Nephron progenitor cell (in vitro differentiated cells): ENCODE measurements at regions not wholly inside any gene's neighbourhood (a gene's known extent, or its start where the extent isn't known, plus 50 kb on each side); places are given as distances from the start of the nearest gene placed in this dataset.

Experiments
- DNase-seq: peaks from one replicate; pipeline ENCODE4 v3.0.0; 2021
- H3K27ac Mint-ChIP-seq: 2 replicates; pipeline ENCODE4 v1.8.0; 2021; ENCODE audit warnings: mild to moderate bottlenecking, moderate library complexity, mixed read lengths
- H3K27me3 Mint-ChIP-seq: 2 replicates; pipeline ENCODE4 v1.8.0; 2021; ENCODE audit warnings: mild to moderate bottlenecking, low read depth, mixed read lengths; ENCODE audit not compliant: poor library complexity
- H3K36me3 Mint-ChIP-seq: 2 replicates; pipeline ENCODE4 v1.8.0; 2021; ENCODE audit warnings: low read depth, mixed read lengths
- H3K4me1 Mint-ChIP-seq: 2 replicates; pipeline ENCODE4 v1.8.0; 2021; ENCODE audit warnings: mixed read lengths
- H3K4me3 Mint-ChIP-seq: 2 replicates; pipeline ENCODE4 v1.8.0; 2021; ENCODE audit warnings: mild to moderate bottlenecking, moderate library complexity, mixed read lengths
- H3K9me3 Mint-ChIP-seq: 2 replicates; pipeline ENCODE4 v1.8.0; 2021; ENCODE audit warnings: mild to moderate bottlenecking, moderate library complexity, mixed read lengths
- CTCF ChIP-seq: fragments of 200-600 bp; sonication (generic); IDR thresholded peaks from 2 replicates; pipeline ENCODE4 v1.5.0; 2021; ENCODE audit warnings: antibody characterized with exemption

- no peak for DNase-seq
- H3K36me3 Mint-ChIP-seq, result no peaks in the 10 kb centered on the region
- H3K9me3 Mint-ChIP-seq, result no peaks in the 10 kb centered on the region
- peaks cover 43% of the 10 kb centered on the region for H3K4me1 Mint-ChIP-seq
- TF ChIP-seq CTCF, result no peak
- H3K27me3 Mint-ChIP-seq, result no peaks in the 10 kb centered on the region
- no peak overlapping the region for H3K4me3 Mint-ChIP-seq
- peak overlapping the region; percentile 56 for H3K27ac Mint-ChIP-seq
Measured at GRCh38 chr6:126764671-126765070, 353.8 kb upstream of the RSPO3 start.

DNA sequence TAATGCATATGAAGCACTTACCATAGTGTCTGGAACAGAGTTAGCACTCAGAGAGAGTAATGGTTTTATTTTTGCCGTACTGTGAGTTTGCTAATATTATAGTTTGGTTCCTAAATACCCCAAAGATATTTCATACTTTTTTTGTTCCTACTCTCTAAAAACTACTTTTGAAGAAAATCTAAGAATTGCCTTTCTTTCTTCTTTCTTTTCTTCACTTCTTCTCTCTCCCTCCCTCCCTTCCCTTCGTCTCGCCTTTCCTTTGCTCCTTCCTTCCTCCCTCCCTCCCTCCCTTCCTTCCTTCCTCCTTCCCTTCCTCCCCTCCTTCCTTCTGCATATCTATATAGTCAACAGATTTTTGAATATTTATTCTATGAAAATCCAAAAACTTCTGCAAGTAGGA is 351.7 kb upstream of the RSPO3 start:
- H3K4me3 Mint-ChIP-seq, result no peak overlapping the region
- H3K9me3 Mint-ChIP-seq, result no peaks in the 10 kb centered on the region
- DNase-seq, result no peak
- TF ChIP-seq CTCF, result no peak
- H3K27ac Mint-ChIP-seq, result no peak overlapping the region
- no peaks in the 10 kb centered on the region for H3K36me3 Mint-ChIP-seq
- H3K27me3 Mint-ChIP-seq, result no peaks in the 10 kb centered on the region
- H3K4me1 Mint-ChIP-seq, result peaks cover 51% of the 10 kb centered on the region

DNA sequence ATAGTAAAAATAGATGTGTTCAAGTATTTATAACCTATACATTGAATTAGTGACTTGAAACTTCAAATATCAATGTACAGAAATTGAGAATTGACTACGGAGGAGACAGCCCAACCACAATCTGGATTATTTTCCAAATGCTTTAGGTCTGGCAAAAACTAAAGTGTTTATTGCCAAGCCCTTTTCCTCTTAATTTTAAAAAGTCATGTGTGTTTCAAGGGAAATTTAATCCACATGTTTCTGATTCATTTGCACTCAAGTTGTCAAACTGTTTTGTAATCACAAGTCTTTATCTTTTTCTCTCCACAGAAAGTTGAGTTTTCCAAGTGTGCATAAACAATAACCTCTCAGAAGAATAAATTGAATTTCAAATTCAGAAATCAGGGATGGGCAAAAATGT is 350.8 kb upstream of the RSPO3 start:
- H3K27me3 Mint-ChIP-seq, result no peaks in the 10 kb centered on the region
- H3K36me3 Mint-ChIP-seq, result no peaks in the 10 kb centered on the region
- DNase-seq, result no peak
- no peaks in the 10 kb centered on the region for H3K9me3 Mint-ChIP-seq
- H3K27ac Mint-ChIP-seq, result no peak overlapping the region
- peaks cover 56% of the 10 kb centered on the region for H3K4me1 Mint-ChIP-seq
- H3K4me3 Mint-ChIP-seq, result no peak overlapping the region
- TF ChIP-seq CTCF, result no peak

- Mint-ChIP-seq H3K4me3 (no peak overlapping the region), H3K27ac (no peak overlapping the region), H3K36me3 (no peaks in the 10 kb centered on the region), H3K4me1 (peaks cover 52% of the 10 kb centered on the region), H3K27me3 (no peaks in the 10 kb centered on the region), H3K9me3 (no peaks in the 10 kb centered on the region)
- no peak for TF ChIP-seq CTCF
- no peak for DNase-seq
Measured at GRCh38 chr6:126770176-126770575, 348.3 kb upstream of the RSPO3 start.

GRCh38 chr6:126773112-126773805 is 345.2 kb upstream of the RSPO3 start:
- H3K27me3 Mint-ChIP-seq, result no peaks in the 10 kb centered on the region
- no peaks in the 10 kb centered on the region for H3K36me3 Mint-ChIP-seq
- H3K27ac Mint-ChIP-seq, result no peak overlapping the region
- H3K4me1 Mint-ChIP-seq, result peaks cover 46% of the 10 kb centered on the region
- peak; percentile 5 for DNase-seq
- H3K4me3 Mint-ChIP-seq, result peak overlapping the region; percentile 26
- no peaks in the 10 kb centered on the region for H3K9me3 Mint-ChIP-seq
- TF ChIP-seq CTCF, result no peak

GRCh38 chr6:126779331-126779730 is 339.1 kb upstream of the RSPO3 start:
- TF ChIP-seq CTCF, result no peak

More at GRCh38 chr6:126779331-126779730, 339.1 kb upstream of the RSPO3 start:
- H3K36me3 Mint-ChIP-seq, result no peaks in the 10 kb centered on the region
- H3K9me3 Mint-ChIP-seq, result no peaks in the 10 kb centered on the region
- DNase-seq, result no peak
- no peak overlapping the region for H3K4me3 Mint-ChIP-seq
- H3K27me3 Mint-ChIP-seq, result no peaks in the 10 kb centered on the region
- H3K27ac Mint-ChIP-seq, result no peak overlapping the region
- H3K4me1 Mint-ChIP-seq, result peaks cover 39% of the 10 kb centered on the region
